Tibial nerve (tissue), 4 donors: ENCODE measurements at regions not wholly inside any gene's neighbourhood (a gene's known extent, or its start where the extent isn't known, plus 50 kb on each side); places are given as distances from the start of the nearest gene placed in this dataset.
"Not testable (repeated sequence)": the region's sequence is repeated elsewhere in the genome, so short reads cannot be mapped to it uniquely, and the experiment has no call there.

Source experiments
- EP300 ChIP-seq, 2 donors: sonication (generic); formaldehyde crosslinking; IDR thresholded peaks; one replicate each; pipeline ENCODE4 v1.6.1; 2017; ENCODE audit warnings: antibody characterized with exemption in 2 of 2, mild to moderate bottlenecking in 1 of 2
- POLR2A ChIP-seq, 2 donors: fragments of 450-650 bp; IDR thresholded peaks; one replicate each; pipeline ENCODE4 v1.6.1; 2017; ENCODE audit warnings: antibody characterized with exemption in 2 of 2, mild to moderate bottlenecking in 2 of 2, moderate library complexity in 2 of 2
- TF ChIP-seq, protein P1 (sequence below), 5 experiments: fragments of 200-600 bp in 3 of 5; fragments of 450-650 bp in 2 of 5; sonication (generic) in 3 of 5; IDR thresholded peaks; one replicate each; pipeline ENCODE4 v1.5.1; 2016 to 2019; ENCODE audit warnings: antibody characterized with exemption in 5 of 5, mild to moderate bottlenecking in 3 of 5, moderate library complexity in 2 of 5

- not testable (repeated sequence) for TF ChIP-seq POLR2A, EP300 (IDR thresholded peaks at IDR 0.05)
- TF ChIP-seq, protein P1, sequence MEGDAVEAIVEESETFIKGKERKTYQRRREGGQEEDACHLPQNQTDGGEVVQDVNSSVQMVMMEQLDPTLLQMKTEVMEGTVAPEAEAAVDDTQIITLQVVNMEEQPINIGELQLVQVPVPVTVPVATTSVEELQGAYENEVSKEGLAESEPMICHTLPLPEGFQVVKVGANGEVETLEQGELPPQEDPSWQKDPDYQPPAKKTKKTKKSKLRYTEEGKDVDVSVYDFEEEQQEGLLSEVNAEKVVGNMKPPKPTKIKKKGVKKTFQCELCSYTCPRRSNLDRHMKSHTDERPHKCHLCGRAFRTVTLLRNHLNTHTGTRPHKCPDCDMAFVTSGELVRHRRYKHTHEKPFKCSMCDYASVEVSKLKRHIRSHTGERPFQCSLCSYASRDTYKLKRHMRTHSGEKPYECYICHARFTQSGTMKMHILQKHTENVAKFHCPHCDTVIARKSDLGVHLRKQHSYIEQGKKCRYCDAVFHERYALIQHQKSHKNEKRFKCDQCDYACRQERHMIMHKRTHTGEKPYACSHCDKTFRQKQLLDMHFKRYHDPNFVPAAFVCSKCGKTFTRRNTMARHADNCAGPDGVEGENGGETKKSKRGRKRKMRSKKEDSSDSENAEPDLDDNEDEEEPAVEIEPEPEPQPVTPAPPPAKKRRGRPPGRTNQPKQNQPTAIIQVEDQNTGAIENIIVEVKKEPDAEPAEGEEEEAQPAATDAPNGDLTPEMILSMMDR (IDR thresholded peaks at IDR 0.05) = not testable (repeated sequence)
Measured at GRCh38 chr14:105884192-105884807, 357.9 kb downstream of the TMEM121 start.
